ENCODE measurements at regions not wholly inside any gene's neighbourhood (a gene's known extent, or its start where the extent isn't known, plus 50 kb on each side); places are given as distances from the start of the nearest gene placed in this dataset.

DNA sequence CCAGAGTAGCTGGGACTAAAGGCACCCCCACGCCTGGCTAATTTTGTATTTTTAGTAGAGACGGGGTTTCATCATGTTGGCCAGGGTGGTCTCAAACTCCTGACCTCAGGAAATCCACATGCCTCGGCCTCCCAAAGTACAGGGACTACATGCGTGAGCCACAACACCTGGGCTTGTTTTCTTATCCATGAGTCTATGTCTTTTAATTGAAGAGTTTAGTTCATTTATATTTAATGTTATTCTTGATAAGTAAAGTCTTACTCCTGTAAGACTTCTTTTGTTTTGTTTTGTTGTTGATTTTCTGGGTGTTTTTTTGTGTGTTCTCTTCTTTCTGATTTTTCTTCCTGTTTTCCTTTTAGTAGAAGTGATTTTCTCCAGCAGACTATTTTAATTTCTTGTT is 621.0 kb downstream of the LTN1 start:
- ChIA-PET CTCF (no interaction called here), POLR2A (ENCODE audit: low non-redundant PET) (no interaction called here)
- DNase-seq (ENCODE audit: low spot score): no peak
- H3K4me1 ChIP-seq (ENCODE audit: insufficient read depth, low read length, poor library complexity, severe bottlenecking): no peaks in the 10 kb centered on the region
- TF ChIP-seq, protein P1, sequence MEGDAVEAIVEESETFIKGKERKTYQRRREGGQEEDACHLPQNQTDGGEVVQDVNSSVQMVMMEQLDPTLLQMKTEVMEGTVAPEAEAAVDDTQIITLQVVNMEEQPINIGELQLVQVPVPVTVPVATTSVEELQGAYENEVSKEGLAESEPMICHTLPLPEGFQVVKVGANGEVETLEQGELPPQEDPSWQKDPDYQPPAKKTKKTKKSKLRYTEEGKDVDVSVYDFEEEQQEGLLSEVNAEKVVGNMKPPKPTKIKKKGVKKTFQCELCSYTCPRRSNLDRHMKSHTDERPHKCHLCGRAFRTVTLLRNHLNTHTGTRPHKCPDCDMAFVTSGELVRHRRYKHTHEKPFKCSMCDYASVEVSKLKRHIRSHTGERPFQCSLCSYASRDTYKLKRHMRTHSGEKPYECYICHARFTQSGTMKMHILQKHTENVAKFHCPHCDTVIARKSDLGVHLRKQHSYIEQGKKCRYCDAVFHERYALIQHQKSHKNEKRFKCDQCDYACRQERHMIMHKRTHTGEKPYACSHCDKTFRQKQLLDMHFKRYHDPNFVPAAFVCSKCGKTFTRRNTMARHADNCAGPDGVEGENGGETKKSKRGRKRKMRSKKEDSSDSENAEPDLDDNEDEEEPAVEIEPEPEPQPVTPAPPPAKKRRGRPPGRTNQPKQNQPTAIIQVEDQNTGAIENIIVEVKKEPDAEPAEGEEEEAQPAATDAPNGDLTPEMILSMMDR (conservative IDR thresholded peaks at IDR 0.05; ENCODE audit: low read depth, low read length): no peak
- TF ChIP-seq EZH2 (IDR thresholded peaks at IDR 0.05; ENCODE audit: borderline replicate concordance, low read depth, low read length, poor library complexity, severe bottlenecking): no peak
- no TSS peak for BruUV-seq (replicated peaks)
- H3K36me3 ChIP-seq (ENCODE audit: insufficient read depth, low read length, poor library complexity, severe bottlenecking): no peaks in the 10 kb centered on the region
- no peak overlapping the region for H3K27ac ChIP-seq (ENCODE audit: low read depth, low read length, poor library complexity, severe bottlenecking)
- H3K27me3 ChIP-seq (replicated peaks; ENCODE audit: insufficient read depth, low read depth, low read length, poor library complexity): no peaks in the 10 kb centered on the region
- H3K4me3 ChIP-seq (ENCODE audit: low read depth, low read length, poor library complexity, severe bottlenecking): no peak overlapping the region
- intact Hi-C loops (cut with micrococcal nuclease; ENCODE audit: unreplicated experiment): no loop called here
- H3K9me3 ChIP-seq (ENCODE audit: low read depth, low read length, poor library complexity, severe bottlenecking): no peaks in the 10 kb centered on the region

DNA sequence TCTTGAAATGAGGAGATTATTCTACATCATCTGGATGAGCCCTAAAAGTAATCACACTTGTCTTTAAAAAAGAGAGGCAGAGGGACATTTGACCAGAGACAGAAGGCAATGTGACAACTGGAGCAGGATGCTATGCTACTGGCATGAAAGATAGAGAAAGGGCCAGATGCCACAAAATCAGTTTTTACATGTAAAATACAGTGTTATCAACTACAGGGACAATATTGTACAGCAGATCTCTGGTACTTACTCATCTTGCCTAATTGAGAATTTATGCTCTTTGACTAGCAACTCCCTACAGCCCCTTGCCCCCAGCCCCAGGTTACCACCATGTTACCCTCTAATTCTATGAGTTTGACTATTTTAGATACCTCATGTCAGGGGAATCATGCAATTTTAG is 633.4 kb downstream of the LTN1 start:
- no peak for DNase-seq (ENCODE audit: low spot score)
- Histone ChIP-seq H3K27me3 (replicated peaks; ENCODE audit: insufficient read depth, low read depth, low read length, poor library complexity) (no peaks in the 10 kb centered on the region), H3K9me3 (ENCODE audit: low read depth, low read length, poor library complexity, severe bottlenecking) (no peaks in the 10 kb centered on the region), H3K4me3 (ENCODE audit: low read depth, low read length, poor library complexity, severe bottlenecking) (no peak overlapping the region), H3K4me1 (ENCODE audit: insufficient read depth, low read length, poor library complexity, severe bottlenecking) (no peaks in the 10 kb centered on the region), H3K27ac (ENCODE audit: low read depth, low read length, poor library complexity, severe bottlenecking) (no peak overlapping the region), H3K36me3 (ENCODE audit: insufficient read depth, low read length, poor library complexity, severe bottlenecking) (no peaks in the 10 kb centered on the region)
- POLR2A ChIA-PET (ENCODE audit: low non-redundant PET): no interaction called here
- CTCF ChIA-PET: no interaction called here
- TF ChIP-seq EZH2 (IDR thresholded peaks at IDR 0.05; ENCODE audit: borderline replicate concordance, low read depth, low read length, poor library complexity, severe bottlenecking): no peak
- TF ChIP-seq, protein P1 (conservative IDR thresholded peaks at IDR 0.05; ENCODE audit: low read depth, low read length): no peak
- intact Hi-C loops (cut with micrococcal nuclease; ENCODE audit: unreplicated experiment): no loop called here
- no TSS peak for BruUV-seq (replicated peaks)

DNA sequence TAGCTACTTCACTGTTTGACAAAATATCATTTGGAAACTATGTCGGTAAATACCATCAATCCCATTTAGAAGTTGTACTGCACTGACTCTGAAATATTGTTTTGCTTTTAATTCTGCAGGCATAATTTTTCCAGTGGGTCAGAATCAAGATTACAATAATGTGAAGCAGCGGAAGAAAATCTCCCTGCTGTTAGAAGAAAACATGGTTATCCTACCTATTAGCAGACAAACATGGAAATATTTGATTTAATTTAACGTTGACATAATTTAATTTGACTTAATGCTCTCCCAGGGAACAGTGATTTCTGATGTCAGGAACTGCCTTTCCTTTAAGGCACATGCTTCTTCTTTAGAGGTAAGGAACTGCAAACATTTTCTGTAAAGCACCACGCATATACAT is 634.0 kb downstream of the LTN1 start:
- Histone ChIP-seq H3K4me3 (ENCODE audit: low read depth, low read length, poor library complexity, severe bottlenecking) (no peak overlapping the region), H3K36me3 (ENCODE audit: insufficient read depth, low read length, poor library complexity, severe bottlenecking) (no peaks in the 10 kb centered on the region), H3K27ac (ENCODE audit: low read depth, low read length, poor library complexity, severe bottlenecking) (no peak overlapping the region), H3K4me1 (ENCODE audit: insufficient read depth, low read length, poor library complexity, severe bottlenecking) (no peaks in the 10 kb centered on the region), H3K9me3 (ENCODE audit: low read depth, low read length, poor library complexity, severe bottlenecking) (no peaks in the 10 kb centered on the region), H3K27me3 (replicated peaks; ENCODE audit: insufficient read depth, low read depth, low read length, poor library complexity) (no peaks in the 10 kb centered on the region)
- no TSS peak for BruUV-seq (replicated peaks)
- POLR2A ChIA-PET (ENCODE audit: low non-redundant PET): no interaction called here
- CTCF ChIA-PET: no interaction called here
- no peak for TF ChIP-seq EZH2 (IDR thresholded peaks at IDR 0.05; ENCODE audit: borderline replicate concordance, low read depth, low read length, poor library complexity, severe bottlenecking)
- TF ChIP-seq, protein P1 (conservative IDR thresholded peaks at IDR 0.05; ENCODE audit: low read depth, low read length): no peak
- DNase-seq (ENCODE audit: low spot score): no peak
- intact Hi-C loops (cut with micrococcal nuclease; ENCODE audit: unreplicated experiment): no loop called here

Measured in A673 (cell line).